ENCODE measurements at regions not wholly inside any gene's neighbourhood (a gene's known extent, or its start where the extent isn't known, plus 50 kb on each side); places are given as distances from the start of the nearest gene placed in this dataset.

DNA sequence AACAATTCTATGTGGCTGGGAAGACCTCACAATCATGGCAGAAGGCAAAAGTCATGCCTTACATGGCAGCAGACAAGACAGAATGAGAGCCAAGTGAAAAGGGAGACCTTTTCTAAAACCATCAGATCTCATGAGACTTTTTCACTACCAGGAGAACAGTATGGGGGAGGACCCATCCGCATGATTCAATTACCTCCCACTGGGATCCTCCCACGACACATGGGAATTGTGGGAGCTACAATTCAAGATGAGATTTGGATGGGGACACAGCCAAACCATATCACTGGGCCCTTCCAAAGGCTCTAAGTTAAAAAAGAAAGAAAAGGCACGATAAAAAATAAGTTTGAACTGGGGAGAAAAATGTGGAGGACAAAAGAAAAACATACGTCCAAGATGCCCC is 406.9 kb upstream of the CDH4 start:
- no peak for DNase-seq (ENCODE audit: low read depth)

- DNase-seq (ENCODE audit: low read depth): no peak
These were observed 400.0 kb upstream of the CDH4 start for GRCh38 chr20:60851826-60852704.

DNA sequence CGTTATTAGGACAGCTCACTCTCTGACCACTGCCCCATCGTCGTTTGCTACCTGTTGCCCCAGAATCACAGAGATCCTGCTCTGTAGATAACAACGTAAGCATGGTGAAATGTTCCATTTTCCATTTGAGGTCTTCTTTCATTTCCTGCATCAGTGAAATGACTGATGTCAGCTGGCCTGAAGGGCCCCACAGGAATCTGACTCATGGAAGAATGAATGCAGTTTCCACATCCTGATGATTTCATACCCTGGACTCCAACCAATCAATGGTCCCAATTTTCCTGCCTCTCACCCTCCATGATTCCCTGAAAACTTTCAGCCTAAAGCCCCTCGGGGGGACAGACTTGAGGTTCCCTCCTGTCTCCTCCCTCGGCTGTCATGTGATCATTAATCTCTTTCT is 394.4 kb upstream of the CDH4 start:
- no peak for DNase-seq (ENCODE audit: low read depth)

GRCh38 chr20:60862601-60863000 is 389.5 kb upstream of the CDH4 start:
- no peak for DNase-seq (ENCODE audit: low read depth)

GRCh38 chr20:60863548-60863947 is 388.5 kb upstream of the CDH4 start:
- DNase-seq (ENCODE audit: low read depth): no peak

GRCh38 chr20:60867589-60867988 is 384.5 kb upstream of the CDH4 start:
- DNase-seq (ENCODE audit: low read depth): no peak

DNA sequence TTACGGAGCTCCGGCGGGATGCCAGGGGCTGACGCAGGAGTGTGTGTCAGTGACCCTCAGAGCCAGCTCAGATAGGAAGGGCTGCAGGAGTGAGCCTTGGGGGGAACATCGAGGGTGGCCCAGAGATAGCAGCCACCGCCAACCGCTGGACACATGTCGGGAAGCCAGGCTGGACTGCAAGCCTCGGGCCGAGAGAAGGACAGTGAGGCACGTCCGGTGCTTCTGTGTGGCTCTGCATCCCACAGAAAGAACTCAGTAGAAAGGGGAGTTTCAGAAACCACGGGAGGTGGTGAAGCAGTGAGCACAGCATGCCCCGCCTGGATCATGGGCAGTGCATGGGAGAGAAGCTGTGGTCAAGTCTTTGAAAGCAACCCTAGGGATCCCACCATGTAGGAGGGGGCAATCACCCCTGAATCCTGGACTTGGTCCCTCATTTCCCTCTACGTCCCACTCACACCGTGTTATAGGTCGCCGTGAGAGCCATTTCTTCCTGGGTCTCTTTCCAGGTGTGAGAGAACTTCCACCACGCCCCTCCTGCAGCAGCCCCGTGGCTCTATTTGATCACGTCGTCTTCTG is 383.7 kb upstream of the CDH4 start:
- no peak for DNase-seq (ENCODE audit: low read depth)

DNA sequence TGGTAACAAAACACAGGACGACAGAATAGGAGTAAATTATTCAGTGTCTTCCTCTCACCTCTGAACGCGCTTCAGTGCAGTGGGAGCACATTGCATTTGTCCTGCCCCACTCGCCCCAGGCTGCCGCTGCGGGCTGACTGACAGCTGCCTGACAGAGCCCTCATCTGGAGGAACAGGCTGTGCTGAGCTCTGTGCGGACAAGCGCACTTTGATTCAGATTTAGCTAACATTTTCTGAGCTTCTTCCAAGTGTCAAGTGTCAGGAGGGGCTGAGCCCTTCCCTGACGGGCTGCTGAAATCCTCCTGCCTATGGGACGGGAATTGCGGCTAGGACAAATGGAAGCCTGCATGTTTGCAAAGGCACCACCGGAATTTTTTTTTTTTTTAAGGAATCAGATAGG is 383.0 kb upstream of the CDH4 start:
- no peak for DNase-seq (ENCODE audit: low read depth)

GRCh38 chr20:60869625-60870024 is 382.4 kb upstream of the CDH4 start:
- DNase-seq (ENCODE audit: low read depth): no peak

- DNase-seq (ENCODE audit: low read depth): no peak
These were observed 382.0 kb upstream of the CDH4 start for GRCh38 chr20:60870040-60870439.

DNA sequence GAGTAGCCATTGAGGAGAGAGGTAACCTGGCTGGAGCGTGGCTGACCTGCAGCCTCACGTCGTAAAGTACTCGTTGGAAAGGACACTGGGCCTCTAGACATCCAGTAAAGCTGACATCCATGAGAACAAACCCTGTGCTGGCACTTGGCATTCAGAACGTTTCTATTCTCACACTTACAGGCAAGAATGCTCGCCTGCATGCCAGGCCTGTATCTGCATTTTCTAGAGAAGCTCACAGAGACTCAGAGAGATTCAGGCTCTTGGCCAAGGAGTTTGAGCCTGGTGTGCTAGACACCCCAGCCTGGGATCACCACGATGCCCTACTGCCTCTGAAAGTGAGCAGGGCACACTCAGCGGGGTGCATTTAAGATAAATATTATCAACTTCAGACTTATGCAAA is 379.8 kb upstream of the CDH4 start:
- no peak for DNase-seq (ENCODE audit: low read depth)

GRCh38 chr20:60877071-60877857 is 374.8 kb upstream of the CDH4 start:
- DNase-seq (ENCODE audit: low read depth): no peak

DNA sequence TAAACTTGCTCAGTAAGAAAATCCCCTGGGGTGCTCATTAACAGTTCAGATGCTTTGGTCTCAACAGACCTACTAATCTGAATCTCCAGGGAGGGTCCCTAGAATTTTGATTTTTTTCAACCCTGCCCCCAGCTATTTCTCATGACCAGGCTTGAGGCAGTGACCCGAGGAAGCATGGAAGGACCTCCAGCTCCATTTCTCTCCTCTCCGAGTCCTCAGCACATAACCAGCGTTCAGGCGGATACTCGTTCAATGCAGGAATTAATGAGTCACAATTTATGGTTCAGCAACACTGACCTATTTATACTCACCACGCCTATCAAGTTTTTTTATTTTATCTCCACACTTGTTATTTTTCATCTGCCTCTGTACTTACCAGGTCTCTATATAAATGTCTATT is 369.2 kb upstream of the CDH4 start:
- DNase-seq (ENCODE audit: low read depth): no peak

DNA sequence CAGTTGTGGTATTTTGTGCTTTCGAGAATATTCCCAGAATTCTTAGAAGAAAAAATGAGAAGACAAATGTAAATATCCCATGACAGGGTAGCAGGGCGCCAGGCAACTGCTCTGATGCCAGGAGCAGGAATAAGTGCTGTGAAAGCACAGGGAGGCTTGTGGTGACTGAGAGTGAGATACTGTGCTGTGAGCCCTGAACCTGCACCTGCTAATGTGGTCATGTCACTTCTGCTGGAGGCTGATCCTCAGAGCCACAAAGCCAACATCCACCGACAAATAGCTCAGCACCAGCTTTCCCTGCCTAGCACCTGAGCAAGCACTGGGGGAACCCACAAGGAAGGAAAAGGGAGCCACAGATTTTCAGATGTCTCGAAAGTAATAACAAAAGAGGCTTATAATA is 368.6 kb upstream of the CDH4 start:
- DNase-seq (ENCODE audit: low read depth): no peak

DNA sequence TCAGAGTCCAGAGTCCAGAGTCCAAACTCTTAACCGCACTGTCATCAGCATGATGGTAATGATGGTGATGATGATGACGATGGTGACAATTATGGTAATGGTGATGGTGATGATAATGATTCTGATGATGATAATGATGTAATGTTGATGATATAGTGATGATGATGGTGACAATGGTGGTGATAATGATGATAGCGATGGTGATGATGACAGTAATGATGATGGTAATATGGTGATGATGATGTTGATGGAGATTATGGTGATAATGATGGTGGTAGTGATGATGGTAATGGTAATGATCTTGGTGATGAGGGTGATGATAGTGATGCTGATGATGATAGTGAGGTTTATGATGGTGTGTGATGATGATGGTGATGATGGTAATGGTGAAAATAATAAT is 367.8 kb upstream of the CDH4 start:
- no peak for DNase-seq (ENCODE audit: low read depth)

GRCh38 chr20:60888771-60889170 is 363.3 kb upstream of the CDH4 start:
- no peak for DNase-seq (ENCODE audit: low read depth)

DNA sequence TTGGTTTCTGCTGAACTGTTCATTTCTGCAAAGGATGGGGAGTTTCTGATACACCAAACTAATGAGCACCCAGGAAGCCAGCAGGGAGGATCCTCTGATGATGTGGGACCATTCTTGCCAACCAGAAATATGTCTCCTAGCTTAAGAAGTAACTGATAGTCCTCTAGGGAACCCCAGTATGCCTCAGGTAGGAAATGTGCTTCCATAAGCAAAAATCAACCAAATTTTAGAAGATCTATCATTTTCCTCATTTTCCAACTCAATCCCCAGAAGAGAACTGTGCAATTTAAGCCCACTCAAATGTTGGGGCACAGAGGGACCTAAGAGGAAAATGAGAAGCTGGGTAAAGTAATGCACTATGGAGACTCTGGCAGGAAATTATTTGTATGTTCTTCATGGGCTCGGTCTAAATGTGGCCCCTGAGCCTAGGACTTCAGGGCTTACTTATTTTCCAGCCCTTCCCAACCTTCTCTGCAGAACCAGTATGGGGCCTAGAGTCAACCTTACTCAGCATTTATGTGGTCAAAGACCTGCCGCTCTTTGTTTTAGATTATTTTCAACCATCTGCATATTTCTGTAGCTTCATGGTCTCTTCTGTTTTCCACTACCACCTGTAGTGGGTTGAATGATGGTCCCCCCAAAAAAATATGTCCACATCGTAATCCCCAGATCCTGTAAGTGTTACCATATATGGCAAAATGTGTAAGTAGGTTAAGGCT is 359.8 kb upstream of the CDH4 start:
- DNase-seq (ENCODE audit: low read depth): no peak

GRCh38 chr20:60894091-60894490 is 358.0 kb upstream of the CDH4 start:
- no peak for DNase-seq (ENCODE audit: low read depth)

DNA sequence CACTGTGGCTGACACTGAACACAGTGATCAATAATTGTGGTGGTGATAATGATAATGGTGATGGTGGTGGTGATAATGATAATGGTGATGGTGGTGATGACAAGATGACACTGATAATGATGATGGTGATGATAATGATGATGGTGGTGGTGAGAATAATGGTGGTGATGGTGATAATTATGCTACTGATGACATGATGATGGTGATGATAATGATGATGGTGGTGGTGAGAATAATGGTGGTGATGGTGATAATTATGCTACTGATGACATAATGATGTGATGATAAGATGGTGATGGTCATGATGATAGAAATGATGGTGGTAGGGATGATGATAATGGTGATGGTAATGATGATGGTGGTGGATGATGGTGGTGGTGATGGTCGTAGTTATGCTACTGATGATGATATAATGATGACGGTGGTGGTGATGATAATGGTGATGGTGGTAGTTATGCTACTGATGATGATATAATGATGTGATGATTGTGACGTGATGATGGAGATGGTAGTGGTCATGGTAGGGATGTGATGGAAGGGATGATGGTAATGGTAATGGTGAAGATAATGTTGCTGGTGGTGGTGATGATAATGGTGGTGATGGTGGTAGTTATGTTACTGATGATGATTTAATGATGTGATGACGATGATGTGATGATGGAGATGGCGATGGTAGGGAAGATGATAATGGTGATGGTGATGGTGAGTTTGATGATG is 356.5 kb upstream of the CDH4 start:
- no peak for DNase-seq (ENCODE audit: low read depth)

DNA sequence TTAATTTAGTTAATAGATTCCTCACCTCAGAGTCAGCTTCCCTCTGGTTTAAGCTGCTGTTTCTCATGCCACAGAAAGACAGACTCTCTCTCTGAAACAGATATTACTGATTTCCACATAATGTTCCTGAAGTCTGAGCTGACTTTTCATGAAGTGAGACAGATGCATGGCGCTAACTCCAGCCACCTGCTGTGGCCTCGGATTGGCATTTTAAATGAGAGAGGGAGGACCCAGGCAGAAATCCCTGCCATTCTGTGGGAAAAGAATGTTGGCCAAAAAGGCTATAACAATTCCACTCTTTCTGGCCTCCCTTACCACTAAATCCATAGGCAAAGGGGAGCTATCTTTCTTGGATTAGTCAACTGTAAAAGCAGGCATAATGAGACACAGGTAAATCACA is 354.1 kb upstream of the CDH4 start:
- DNase-seq (ENCODE audit: low read depth): no peak

DNA sequence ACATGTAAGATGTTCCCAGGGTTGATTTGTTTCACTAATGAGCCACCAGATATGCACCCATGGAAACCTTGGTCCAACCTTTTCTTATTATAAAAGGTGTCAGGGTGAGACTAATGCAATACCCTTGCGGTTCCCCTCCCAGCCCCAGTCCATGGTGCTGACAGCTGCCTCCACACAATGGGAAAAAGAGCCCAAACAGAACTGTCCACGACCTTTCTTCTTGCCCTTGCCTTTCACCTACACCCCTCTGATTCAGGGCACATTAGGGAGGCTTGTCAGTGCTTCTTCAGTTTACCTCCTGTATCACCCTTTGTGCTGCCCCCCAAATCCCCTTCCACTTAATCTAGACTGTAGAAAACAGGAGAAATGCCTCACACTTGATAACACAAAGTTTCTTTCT is 352.7 kb upstream of the CDH4 start:
- DNase-seq (ENCODE audit: low read depth): no peak

DNA sequence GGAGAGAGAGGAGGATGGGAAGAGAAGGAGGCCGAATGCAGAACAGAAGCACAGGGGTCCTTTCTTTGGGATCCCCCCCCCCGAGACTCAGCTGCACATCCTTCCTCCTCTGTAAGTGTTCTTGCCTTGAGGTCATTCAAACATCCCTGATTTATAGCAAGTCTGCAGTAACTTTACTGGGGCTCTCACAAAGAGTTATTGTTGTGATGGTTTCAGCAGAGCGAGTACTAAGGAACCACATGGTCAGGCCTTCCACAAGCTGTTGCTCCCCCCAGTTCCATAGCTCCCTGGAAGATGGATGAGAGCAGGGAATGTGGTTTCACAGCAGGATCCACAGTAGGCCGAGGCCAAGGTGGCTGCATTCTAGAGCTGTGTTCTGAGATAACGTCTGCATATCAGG is 351.4 kb upstream of the CDH4 start:
- no peak for DNase-seq (ENCODE audit: low read depth)
